Umbilical cord (tissue), 1 donor: ENCODE measurements at regions not wholly inside any gene's neighbourhood (a gene's known extent, or its start where the extent isn't known, plus 50 kb on each side); places are given as distances from the start of the nearest gene placed in this dataset.
A peak's percentile ranks its signal among the peaks of the same experiment; 100 is the strongest.

ENCODE experiments used
- DNase-seq: peaks from one replicate; pipeline ENCODE4 v3.0.0-alpha.2; 2015; ENCODE audit warnings: low spot score

DNA sequence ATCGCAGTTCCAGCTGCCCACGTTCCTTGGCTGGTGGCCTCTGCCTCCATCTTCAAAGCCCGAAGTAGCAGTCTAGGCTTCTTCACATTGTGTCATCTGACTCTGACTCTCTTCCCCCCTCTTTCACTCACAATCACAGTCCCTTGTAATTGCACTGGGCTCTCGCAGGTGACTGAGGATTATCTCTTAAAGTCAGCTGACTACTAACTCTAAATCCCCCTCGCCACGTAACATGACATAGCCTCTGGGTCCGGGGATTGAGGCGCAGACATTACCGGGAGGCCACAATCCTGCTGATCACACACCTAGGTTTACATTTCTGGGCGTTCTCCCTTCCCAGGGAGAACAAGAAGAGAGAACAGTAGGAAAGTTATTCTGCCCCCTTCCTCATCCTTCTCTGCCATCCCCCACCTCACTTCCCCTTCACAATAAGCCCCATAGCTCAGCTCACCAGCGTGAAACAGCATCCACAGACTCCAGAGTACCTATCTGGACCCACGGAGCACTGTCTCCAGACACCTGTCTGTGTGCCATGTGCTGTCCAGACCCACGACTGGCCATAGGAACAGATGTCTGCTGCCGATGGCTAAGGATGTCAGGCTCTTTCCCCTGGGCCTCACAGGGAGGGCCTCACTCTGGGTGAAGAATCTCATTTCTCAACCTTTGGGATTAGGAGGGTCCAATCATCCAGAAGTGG is 64.3 kb upstream of the FZD7 start:
- no peak for DNase-seq

DNA sequence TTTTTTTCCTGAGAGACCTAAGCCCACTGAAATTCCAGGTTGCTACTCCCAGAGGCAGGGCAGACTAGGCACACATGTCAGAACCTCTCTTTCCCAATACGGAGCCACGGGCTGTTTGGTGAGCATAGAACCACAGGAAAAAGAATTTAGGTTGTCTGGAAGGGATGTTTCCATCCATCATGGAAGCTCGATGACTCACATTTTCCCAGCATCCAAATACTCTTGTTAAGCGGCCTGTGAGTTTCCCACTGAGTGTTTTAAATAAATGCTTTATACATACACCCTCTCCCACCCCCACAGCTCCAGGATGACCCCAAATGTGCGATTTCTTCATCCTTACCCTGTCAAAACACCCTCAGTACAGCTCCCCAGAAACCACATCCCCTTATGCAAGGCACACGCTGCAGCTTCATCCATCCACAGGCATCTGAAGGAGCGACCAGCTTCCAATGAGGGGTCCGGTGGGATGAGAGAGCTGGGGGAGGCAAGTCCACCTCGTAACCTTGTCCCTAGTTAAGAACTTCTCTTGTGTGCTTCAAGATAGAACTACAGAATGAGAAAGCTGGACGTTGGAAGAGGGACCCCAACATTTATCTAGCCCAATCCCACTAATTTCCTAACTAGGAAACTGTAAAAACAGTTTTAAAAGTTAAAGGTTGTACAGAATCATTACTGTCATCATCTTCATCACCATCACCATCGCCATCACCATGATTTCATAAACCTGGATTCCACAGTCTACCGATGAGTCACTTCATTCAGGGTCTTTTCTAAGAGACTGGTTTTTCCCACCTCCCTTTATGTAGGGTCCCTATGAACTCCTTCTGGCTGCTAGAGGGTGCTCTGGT is 63.5 kb upstream of the FZD7 start:
- DNase-seq: peak; percentile 43

- no peak for DNase-seq
Observed at GRCh38 chr2:201970786-201971108, 62.9 kb upstream of the FZD7 start.

- peak; percentile 30 for DNase-seq
Observed at GRCh38 chr2:201971531-201972228, 62.0 kb upstream of the FZD7 start.

GRCh38 chr2:201972621-201973255 is 60.9 kb upstream of the FZD7 start:
- DNase-seq: no peak

DNA sequence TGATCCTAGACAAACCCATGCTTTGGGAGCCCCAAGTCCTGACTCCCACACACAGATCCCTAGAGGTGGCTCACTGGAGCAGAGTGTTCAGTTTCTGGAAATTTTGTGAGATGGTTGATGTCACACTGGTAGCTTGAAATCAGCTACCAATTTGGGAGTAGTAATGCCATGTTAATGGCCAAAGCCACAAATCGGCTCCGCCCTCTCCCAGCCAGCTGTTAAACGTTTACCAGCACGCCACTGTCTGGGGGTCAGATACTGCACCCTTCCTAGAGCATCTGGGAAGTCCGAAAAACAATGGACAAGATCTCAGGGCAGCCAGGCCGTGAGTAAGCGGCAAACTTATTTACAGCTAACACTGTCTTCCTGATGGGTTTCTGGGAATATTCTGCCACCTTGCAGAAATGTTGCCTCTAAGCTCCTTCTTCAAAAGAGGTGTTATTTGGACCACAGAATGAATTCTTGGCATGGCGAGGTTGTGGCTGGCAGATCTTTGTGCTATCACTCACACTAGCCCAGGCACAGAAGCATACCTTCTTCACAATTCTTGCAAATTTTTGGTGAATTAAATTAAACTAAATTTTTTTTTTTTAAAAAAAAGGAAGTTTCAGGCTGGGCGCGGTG is 60.2 kb upstream of the FZD7 start:
- DNase-seq: no peak

- DNase-seq: no peak
Observed at GRCh38 chr2:201974171-201975100, 59.2 kb upstream of the FZD7 start.

- DNase-seq: no peak
Observed at GRCh38 chr2:201975434-201975833, 58.2 kb upstream of the FZD7 start.

GRCh38 chr2:201975964-201976612 is 57.6 kb upstream of the FZD7 start:
- no peak for DNase-seq

- no peak for DNase-seq
Observed at GRCh38 chr2:201977651-201978050, 56.0 kb upstream of the FZD7 start.

- DNase-seq: no peak
Observed at GRCh38 chr2:201978333-201978732, 55.3 kb upstream of the FZD7 start.

DNA sequence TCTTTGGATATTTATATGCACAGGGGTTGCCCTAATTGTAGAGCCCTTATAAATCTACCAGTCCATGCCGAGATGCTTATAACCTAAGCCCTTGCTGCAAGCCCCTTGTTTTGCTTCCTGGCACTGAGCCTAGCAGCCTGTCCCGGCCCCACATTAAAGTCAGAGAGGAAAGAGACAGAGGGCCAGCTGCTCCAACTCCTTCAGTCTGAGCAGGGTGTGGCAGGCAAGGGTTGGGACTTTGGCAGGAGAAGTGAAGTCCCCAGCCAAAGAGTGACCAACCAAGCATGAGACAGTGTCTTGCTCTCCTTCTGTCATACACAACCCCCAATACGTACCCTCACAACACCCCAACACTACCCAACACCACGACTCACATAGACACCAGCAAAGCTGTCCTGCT is 54.7 kb upstream of the FZD7 start:
- peak; percentile 54 for DNase-seq

- DNase-seq: no peak
Observed at GRCh38 chr2:201980389-201980821, 53.2 kb upstream of the FZD7 start.

GRCh38 chr2:201980946-201981345 is 52.7 kb upstream of the FZD7 start:
- DNase-seq: no peak

GRCh38 chr2:201983174-201983573 is 50.5 kb upstream of the FZD7 start:
- no peak for DNase-seq

DNA sequence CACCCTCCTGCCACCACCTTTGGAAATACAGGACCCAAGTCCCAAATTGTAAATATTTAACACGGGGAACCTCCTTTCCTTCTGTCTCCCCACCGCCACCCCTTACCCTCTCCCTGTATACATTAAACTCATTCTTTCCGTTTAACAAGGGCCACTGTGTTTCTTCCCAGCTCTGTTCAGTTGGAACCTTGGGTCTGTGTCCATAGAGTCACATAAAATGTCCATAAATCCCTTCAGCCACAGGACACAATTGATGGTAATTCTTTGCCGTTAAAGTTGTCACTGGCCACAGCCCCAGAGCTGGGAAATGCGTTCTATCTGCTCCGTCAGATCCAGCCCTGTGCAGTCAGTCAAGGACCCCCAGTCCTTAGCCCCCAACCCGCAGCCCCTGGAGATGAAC is 49.9 kb upstream of the FZD7 start:
- DNase-seq: no peak
